Caco-2 (cell line): ENCODE measurements at regions not wholly inside any gene's neighbourhood (a gene's known extent, or its start where the extent isn't known, plus 50 kb on each side); places are given as distances from the start of the nearest gene placed in this dataset.

Experiments
- BruUV-seq: library from RNA; stranded (reverse); fragments of 400-500 nt; replicated peaks from 2 replicates; lab custom pipeline; 2021; lab: Mats Ljungman, UMichigan
- CTCF ChIA-PET: fragments of 300-600 bp; sonication (Branson Sonifier 250); formaldehyde crosslinking; loops from one replicate; lab custom pipeline; 2022; ENCODE audit warnings: antibody characterized with exemption; lab: Charles Lee
- POLR2A ChIA-PET: fragments of 300-600 bp; sonication (Branson Sonifier 250); formaldehyde crosslinking; loops from one replicate; lab custom pipeline; 2022; ENCODE audit warnings: antibody characterized with exemption; lab: Charles Lee
- DNase-seq, 2 experiments: peaks; one replicate each; pipeline versions ENCODE4 v3.0.0 to v3.0.0-alpha.2; 2020 to 2022
- H3K27me3 ChIP-seq: replicated peaks from 2 replicates; pipeline ENCODE4 v1.6.0; 2011; ENCODE audit warnings: low read length; ENCODE audit not compliant: control insufficient read depth, insufficient read depth
- H3K36me3 ChIP-seq: 2 replicates; pipeline ENCODE4 v1.5.1; 2011; ENCODE audit warnings: low read length; ENCODE audit not compliant: control insufficient read depth, insufficient read depth
- H3K4me1 ChIP-seq: fragments of 250-450 bp; sonication (Bioruptor Pico); 2 replicates; pipeline ENCODE4 v1.5.1; 2020; ENCODE audit warnings: mild to moderate bottlenecking
- H3K4me3 ChIP-seq: 2 replicates; pipeline ENCODE4 v1.5.1; 2011; ENCODE audit warnings: low read depth, mild to moderate bottlenecking, control low read depth, low read length
- H3K9me3 ChIP-seq: fragments of 250-450 bp; sonication (Bioruptor Pico); 2 replicates; pipeline ENCODE4 v1.5.1; 2020; ENCODE audit warnings: mild to moderate bottlenecking, moderate library complexity
- H3K27ac Mint-ChIP-seq: one replicate; pipeline ENCODE4 v1.8.0; 2022; ENCODE audit warnings: mixed read lengths; ENCODE audit not compliant: unreplicated experiment
- H3K27me3 Mint-ChIP-seq: one replicate; pipeline ENCODE4 v1.8.0; 2022; ENCODE audit warnings: mixed read lengths; ENCODE audit not compliant: insufficient read depth, unreplicated experiment
- H3K36me3 Mint-ChIP-seq: one replicate; pipeline ENCODE4 v1.8.0; 2022; ENCODE audit warnings: mild to moderate bottlenecking, mixed read lengths; ENCODE audit not compliant: insufficient read depth, unreplicated experiment
- H3K4me1 Mint-ChIP-seq: one replicate; pipeline ENCODE4 v1.8.0; 2022; ENCODE audit warnings: low read depth, mixed read lengths; ENCODE audit not compliant: unreplicated experiment
- H3K4me3 Mint-ChIP-seq: one replicate; pipeline ENCODE4 v1.8.0; 2022; ENCODE audit warnings: mild to moderate bottlenecking, moderate library complexity, mixed read lengths; ENCODE audit not compliant: unreplicated experiment
- H3K9me3 Mint-ChIP-seq: one replicate; pipeline ENCODE4 v1.8.0; 2022; ENCODE audit warnings: mixed read lengths; ENCODE audit not compliant: unreplicated experiment
- intact Hi-C: fragments of 100-400 bp; cut with micrococcal nuclease; formaldehyde crosslinking; loops from one replicate; pipeline ENCODE4 v1.10.0; 2022; ENCODE audit not compliant: unreplicated experiment
- TF ChIP-seq, protein P1 (sequence below), 2 experiments: fragments of 200-600 bp in 1 of 2; IDR thresholded peaks; 1 replicate in 1 of 2; 2 replicates in 1 of 2; pipeline versions ENCODE4 v1.5.1 to v1.8.0; 2011 to 2022; ENCODE audit warnings: antibody characterized with exemption in 1 of 2, control low read depth in 1 of 2, inconsistent platforms in 1 of 2, low read depth in 1 of 2, low read length in 1 of 2, mild to moderate bottlenecking in 1 of 2, moderate library complexity in 1 of 2; ENCODE audit not compliant: insufficient read depth in 1 of 2, severe bottlenecking in 1 of 2, unreplicated experiment in 1 of 2

- BruUV-seq: no TSS peak
- H3K27me3 ChIP-seq: no peaks in the 10 kb centered on the region
- H3K4me1 ChIP-seq: 0 out of 2 replicates have a peak, but pooled peaks cover 9% of the 10 kb centered on the region
- peaks cover 17% of the 10 kb centered on the region for H3K4me1 Mint-ChIP-seq
- no peak for DNase-seq
- intact Hi-C loops: no loop called here
- peaks cover 47% of the 10 kb centered on the region for H3K9me3 Mint-ChIP-seq
- POLR2A ChIA-PET: no interaction called here
- TF ChIP-seq, protein P1, sequence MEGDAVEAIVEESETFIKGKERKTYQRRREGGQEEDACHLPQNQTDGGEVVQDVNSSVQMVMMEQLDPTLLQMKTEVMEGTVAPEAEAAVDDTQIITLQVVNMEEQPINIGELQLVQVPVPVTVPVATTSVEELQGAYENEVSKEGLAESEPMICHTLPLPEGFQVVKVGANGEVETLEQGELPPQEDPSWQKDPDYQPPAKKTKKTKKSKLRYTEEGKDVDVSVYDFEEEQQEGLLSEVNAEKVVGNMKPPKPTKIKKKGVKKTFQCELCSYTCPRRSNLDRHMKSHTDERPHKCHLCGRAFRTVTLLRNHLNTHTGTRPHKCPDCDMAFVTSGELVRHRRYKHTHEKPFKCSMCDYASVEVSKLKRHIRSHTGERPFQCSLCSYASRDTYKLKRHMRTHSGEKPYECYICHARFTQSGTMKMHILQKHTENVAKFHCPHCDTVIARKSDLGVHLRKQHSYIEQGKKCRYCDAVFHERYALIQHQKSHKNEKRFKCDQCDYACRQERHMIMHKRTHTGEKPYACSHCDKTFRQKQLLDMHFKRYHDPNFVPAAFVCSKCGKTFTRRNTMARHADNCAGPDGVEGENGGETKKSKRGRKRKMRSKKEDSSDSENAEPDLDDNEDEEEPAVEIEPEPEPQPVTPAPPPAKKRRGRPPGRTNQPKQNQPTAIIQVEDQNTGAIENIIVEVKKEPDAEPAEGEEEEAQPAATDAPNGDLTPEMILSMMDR (IDR thresholded peaks at IDR 0.05; ENCODE audit: insufficient read depth in 1 of 2, low read depth in 1 of 2, low read length in 1 of 2, severe bottlenecking in 1 of 2, unreplicated experiment in 1 of 2): no peak
- no peak overlapping the region for H3K4me3 ChIP-seq
- no peak overlapping the region for H3K4me3 Mint-ChIP-seq
- H3K27ac Mint-ChIP-seq: no peak overlapping the region
- CTCF ChIA-PET: no interaction called here
- no peaks in the 10 kb centered on the region for H3K27me3 Mint-ChIP-seq
- H3K36me3 ChIP-seq: no peaks in the 10 kb centered on the region
- no peaks in the 10 kb centered on the region for H3K36me3 Mint-ChIP-seq
- peaks cover 9% of the 10 kb centered on the region for H3K9me3 ChIP-seq
These were observed 134.9 kb upstream of the OTOS start for GRCh38 chr2:240275386-240275785.

DNA sequence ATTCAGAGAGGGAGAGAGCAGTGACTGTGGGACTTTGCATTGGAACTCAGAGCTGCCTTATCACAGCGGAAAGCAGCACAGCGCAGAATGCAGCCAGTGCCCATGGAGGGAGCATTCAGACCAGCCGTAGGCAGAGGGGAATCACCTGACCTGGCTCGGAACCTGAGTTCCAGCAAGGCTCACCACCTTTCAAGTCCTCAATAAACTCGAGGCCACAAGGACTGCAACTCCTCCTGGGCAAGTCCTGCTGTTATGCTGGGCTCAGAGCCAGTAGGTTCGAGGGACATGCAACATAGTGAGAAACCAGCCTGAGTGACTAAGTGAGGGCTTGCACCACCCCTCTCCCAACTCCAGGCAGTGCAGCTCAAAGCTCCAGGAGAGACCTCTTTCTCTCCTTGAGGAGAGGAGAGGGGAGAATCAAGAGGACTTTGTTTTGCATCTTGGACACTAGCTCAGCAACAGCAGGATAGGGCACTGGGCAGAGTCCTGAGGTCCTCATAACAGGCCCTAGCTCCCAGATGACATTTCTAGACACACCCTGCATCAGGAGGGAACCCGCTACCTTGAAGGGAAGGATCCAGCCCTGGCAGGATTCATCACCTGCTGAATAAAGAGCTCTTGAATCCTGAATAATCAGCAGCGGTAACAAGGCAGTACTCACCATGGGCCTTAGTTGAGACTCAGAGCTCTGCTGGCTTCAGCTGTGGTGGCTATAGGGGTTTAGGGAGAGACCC lies 136.8 kb upstream of the OTOS start:
- peaks cover 53% of the 10 kb centered on the region for H3K9me3 Mint-ChIP-seq
- POLR2A ChIA-PET: no interaction called here
- no peaks in the 10 kb centered on the region for H3K27me3 ChIP-seq
- no peaks in the 10 kb centered on the region for H3K36me3 Mint-ChIP-seq
- H3K36me3 ChIP-seq: no peaks in the 10 kb centered on the region
- intact Hi-C loops: no loop called here
- no TSS peak for BruUV-seq
- no peaks in the 10 kb centered on the region for H3K9me3 ChIP-seq
- H3K27me3 Mint-ChIP-seq: peaks cover 3% of the 10 kb centered on the region
- H3K4me3 ChIP-seq: no peak overlapping the region
- TF ChIP-seq, protein P1 (IDR thresholded peaks at IDR 0.05; ENCODE audit: insufficient read depth in 1 of 2, low read depth in 1 of 2, low read length in 1 of 2, severe bottlenecking in 1 of 2, unreplicated experiment in 1 of 2): no peak
- H3K4me1 Mint-ChIP-seq: peaks cover 17% of the 10 kb centered on the region
- no peak for DNase-seq
- CTCF ChIA-PET: no interaction called here
- no peak overlapping the region for H3K27ac Mint-ChIP-seq
- H3K4me1 ChIP-seq: 0 out of 2 replicates have a peak, but pooled peaks cover 9% of the 10 kb centered on the region
- H3K4me3 Mint-ChIP-seq: no peak overlapping the region

GRCh38 chr2:240277807-240278522 lies 137.5 kb upstream of the OTOS start:
- H3K4me3 ChIP-seq: no peak overlapping the region
- no peaks in the 10 kb centered on the region for H3K9me3 ChIP-seq
- H3K27me3 ChIP-seq: no peaks in the 10 kb centered on the region
- peaks cover 17% of the 10 kb centered on the region for H3K4me1 Mint-ChIP-seq
- TF ChIP-seq, protein P1 (IDR thresholded peaks at IDR 0.05; ENCODE audit: insufficient read depth in 1 of 2, low read depth in 1 of 2, low read length in 1 of 2, severe bottlenecking in 1 of 2, unreplicated experiment in 1 of 2): no peak
- ChIA-PET POLR2A (no interaction called here), CTCF (no interaction called here)
- intact Hi-C loops: no loop called here
- peaks cover 3% of the 10 kb centered on the region for H3K27me3 Mint-ChIP-seq
- 0 out of 2 replicates have a peak, but pooled peaks cover 9% of the 10 kb centered on the region for H3K4me1 ChIP-seq
- H3K27ac Mint-ChIP-seq: no peak overlapping the region
- BruUV-seq: no TSS peak
- peaks cover 46% of the 10 kb centered on the region for H3K9me3 Mint-ChIP-seq
- no peak overlapping the region for H3K4me3 Mint-ChIP-seq
- DNase-seq: no peak
- no peaks in the 10 kb centered on the region for H3K36me3 Mint-ChIP-seq
- no peaks in the 10 kb centered on the region for H3K36me3 ChIP-seq
